Nucleus accumbens (tissue), 56 donors: ENCODE measurements at regions not wholly inside any gene's neighbourhood (a gene's known extent, or its start where the extent isn't known, plus 50 kb on each side); places are given as distances from the start of the nearest gene placed in this dataset.

ENCODE experiments used
- DNase-seq, 56 donors: peaks; one replicate each; lab custom pipeline; 2025; lab: John Stamatoyannopoulos, UW

GRCh38 chr7:128145191-128145590, 95.9 kb upstream of the LEP start:
- no peak for DNase-seq

- DNase-seq: no peak
These were observed 95.0 kb upstream of the LEP start for GRCh38 chr7:128146052-128146451.

GRCh38 chr7:128148676-128149075, 92.4 kb upstream of the LEP start:
- DNase-seq: no peak

- DNase-seq: no peak
These were observed 90.7 kb upstream of the LEP start for GRCh38 chr7:128150223-128150865.

GRCh38 chr7:128151635-128152034, 89.4 kb upstream of the LEP start:
- no peak for DNase-seq

- no peak for DNase-seq
These were observed 88.4 kb upstream of the LEP start for GRCh38 chr7:128152721-128153120.

- DNase-seq: no peak
These were observed 87.6 kb upstream of the LEP start for GRCh38 chr7:128153436-128153835.

- DNase-seq: no peak
These were observed 86.6 kb upstream of the LEP start for GRCh38 chr7:128154504-128154903.

GRCh38 chr7:128155100-128155740, 85.9 kb upstream of the LEP start:
- DNase-seq: peak in 3 of 56 donors; percentile 12 to 50 (median 15)

GRCh38 chr7:128157906-128158305, 83.2 kb upstream of the LEP start:
- no peak for DNase-seq

- DNase-seq: no peak
These were observed 82.7 kb upstream of the LEP start for GRCh38 chr7:128158370-128158769.

- no peak for DNase-seq
These were observed 80.8 kb upstream of the LEP start for GRCh38 chr7:128160296-128160695.

GRCh38 chr7:128161466-128162125, 79.5 kb upstream of the LEP start:
- DNase-seq: no peak

- DNase-seq: no peak
These were observed 78.4 kb upstream of the LEP start for GRCh38 chr7:128162666-128163065.

- no peak for DNase-seq
These were observed 77.6 kb upstream of the LEP start for GRCh38 chr7:128163473-128163872.

GRCh38 chr7:128164061-128164954, 76.8 kb upstream of the LEP start:
- DNase-seq: peak in 15 of 56 donors; percentile 10 to 68 (median 19)

GRCh38 chr7:128164955-128165670, 76.0 kb upstream of the LEP start:
- DNase-seq: no peak

GRCh38 chr7:128165927-128166420, 75.1 kb upstream of the LEP start:
- no peak for DNase-seq

GRCh38 chr7:128166603-128167041, 74.5 kb upstream of the LEP start:
- DNase-seq: peak in 11 of 56 donors; percentile 12 to 69 (median 28)
